WTC11 (cell line): ENCODE measurements at regions not wholly inside any gene's neighbourhood (a gene's known extent, or its start where the extent isn't known, plus 50 kb on each side); places are given as distances from the start of the nearest gene placed in this dataset.

Source experiments
- ATAC-seq: fragments of 200-7000 bp; cut with Tn5 transposase; 2 replicates; pipeline ENCODE4 v1.10.0; 2021; ENCODE audit warnings: mild to moderate bottlenecking, moderate library complexity
- CTCF ChIA-PET: fragments of 300-600 bp; sonication (Branson Sonifier 250); formaldehyde crosslinking; loops from one replicate; lab custom pipeline; 2021; ENCODE audit warnings: antibody characterized with exemption; lab: Charles Lee
- POLR2A ChIA-PET: fragments of 350-600 bp; sonication (Branson Sonifier 250); formaldehyde crosslinking; loops from one replicate; lab custom pipeline; 2021; ENCODE audit warnings: antibody characterized with exemption; lab: Charles Lee
- DNase-seq: peaks from one replicate; pipeline ENCODE4 v3.0.0; 2021; ENCODE audit warnings: low spot score
- H3K27ac Mint-ChIP-seq: 2 replicates; pipeline ENCODE4 v1.8.0; 2021; ENCODE audit warnings: mixed read lengths
- H3K27me3 Mint-ChIP-seq: 2 replicates; pipeline ENCODE4 v1.8.0; 2021; ENCODE audit warnings: low read depth, mild to moderate bottlenecking, moderate library complexity, mixed read lengths
- H3K36me3 Mint-ChIP-seq: 2 replicates; pipeline ENCODE4 v1.8.0; 2021; ENCODE audit warnings: mixed read lengths
- H3K4me1 Mint-ChIP-seq: 2 replicates; pipeline ENCODE4 v1.8.0; 2022; ENCODE audit warnings: mixed read lengths
- H3K4me3 Mint-ChIP-seq: 2 replicates; pipeline ENCODE4 v1.8.0; 2021; ENCODE audit warnings: mild to moderate bottlenecking, moderate library complexity, mixed read lengths
- H3K9me3 Mint-ChIP-seq: 2 replicates; pipeline ENCODE4 v1.8.0; 2021; ENCODE audit warnings: mixed read lengths
- AFF4 ChIP-seq: sonication (generic); formaldehyde crosslinking; IDR thresholded peaks from 2 replicates; pipeline ENCODE4 v1.8.1; 2023; ENCODE audit warnings: mild to moderate bottlenecking, missing genetic modification reagents, borderline replicate concordance
- ATF6 ChIP-seq: sonication (generic); formaldehyde crosslinking; IDR thresholded peaks from 2 replicates; pipeline ENCODE4 v1.8.1; 2023; ENCODE audit warnings: mild to moderate bottlenecking, missing genetic modification reagents
- CTCF ChIP-seq: fragments of 200-600 bp; IDR thresholded peaks from 2 replicates; pipeline ENCODE4 v1.8.0; 2022; ENCODE audit warnings: antibody characterized with exemption
- ERG ChIP-seq: fragments of 250-450 bp; sonication (Bioruptor Pico); IDR thresholded peaks from 2 replicates; pipeline ENCODE4 v1.8.0; 2021; ENCODE audit warnings: mild to moderate bottlenecking
- IRF2 ChIP-seq: sonication (generic); formaldehyde crosslinking; IDR thresholded peaks from 2 replicates; pipeline ENCODE4 v1.8.0; 2022; ENCODE audit warnings: low read depth, missing genetic modification reagents, borderline replicate concordance
- NFYB ChIP-seq: sonication (generic); formaldehyde crosslinking; conservative IDR thresholded peaks from 2 replicates; pipeline ENCODE4 v1.8.0; 2022; ENCODE audit warnings: low read depth, missing genetic modification reagents
- NR2C2 ChIP-seq: sonication (generic); formaldehyde crosslinking; IDR thresholded peaks from 2 replicates; pipeline ENCODE4 v1.8.0; 2022; ENCODE audit warnings: mild to moderate bottlenecking, missing genetic modification reagents
- OVOL2 ChIP-seq: fragments of 250-450 bp; sonication (Bioruptor Pico); IDR thresholded peaks from 2 replicates; pipeline ENCODE4 v1.9.0; 2021; ENCODE audit warnings: mild to moderate bottlenecking, borderline replicate concordance
- PREB ChIP-seq: sonication (generic); formaldehyde crosslinking; IDR thresholded peaks from 2 replicates; pipeline ENCODE4 v1.8.1; 2022; ENCODE audit warnings: mild to moderate bottlenecking, missing genetic modification reagents, moderate library complexity, borderline replicate concordance
- RELA ChIP-seq: sonication (generic); formaldehyde crosslinking; IDR thresholded peaks from 2 replicates; pipeline ENCODE4 v1.8.1; 2022; ENCODE audit warnings: missing genetic modification reagents, mild to moderate bottlenecking, borderline replicate concordance
- TCF7 ChIP-seq: sonication (generic); formaldehyde crosslinking; IDR thresholded peaks from 2 replicates; pipeline ENCODE4 v1.8.0; 2022; ENCODE audit warnings: mild to moderate bottlenecking, low read depth, missing genetic modification reagents, moderate library complexity
- ZBTB21 ChIP-seq: sonication (generic); formaldehyde crosslinking; IDR thresholded peaks from 2 replicates; pipeline ENCODE4 v1.8.1; 2023; ENCODE audit warnings: mild to moderate bottlenecking, missing genetic modification reagents, borderline replicate concordance
- ZNF138 ChIP-seq: sonication (generic); formaldehyde crosslinking; conservative IDR thresholded peaks from 2 replicates; pipeline ENCODE4 v1.8.1; 2022; ENCODE audit warnings: mild to moderate bottlenecking, moderate library complexity, missing genetic modification reagents
- ZSCAN18 ChIP-seq: fragments of 250-450 bp; sonication (Bioruptor Pico); IDR thresholded peaks from 2 replicates; pipeline ENCODE4 v2.1.2; 2022; ENCODE audit warnings: mild to moderate bottlenecking, moderate library complexity

GRCh38 chr12:58443273-58443980 is 476.9 kb downstream of the LRIG3 start:
- ATAC-seq = peak; percentile 93
- Mint-ChIP-seq H3K27me3 (no peaks in the 10 kb centered on the region), H3K27ac (no peak overlapping the region), H3K4me1 (peaks cover 6% of the 10 kb centered on the region), H3K9me3 (0 out of 2 replicates have a peak, but pooled peaks cover 4% of the 10 kb centered on the region), H3K4me3 (no peak overlapping the region), H3K36me3 (no peaks in the 10 kb centered on the region)
- TF ChIP-seq TCF7 (CRISPR knock-in tag) = no peak
- TF ChIP-seq CTCF = peak; percentile 50; the same call in 1 of the 2 replicates
- ChIA-PET POLR2A (interaction anchor here (0.6 kb wide), 1 partner anchor 597 kb away, joined by 6 read pairs; the partner anchor contains the start of gene CTDSP2), CTCF (interaction anchor here (0.6 to 1.7 kb wide), 20 partner anchors 16 to 722 kb away, joined by 3 to 10 read pairs (median 4); no protein-coding TSS in a partner anchor)
- DNase-seq = peak; percentile 29

GRCh38 chr12:58443981-58444371 is 476.3 kb downstream of the LRIG3 start:
- ChIA-PET CTCF (interaction anchor here (0.6 to 1.7 kb wide), 20 partner anchors 16 to 721 kb away, joined by 3 to 10 read pairs (median 4); no protein-coding TSS in a partner anchor), POLR2A (no interaction called here)
- H3K27ac Mint-ChIP-seq = no peak overlapping the region
- H3K27me3 Mint-ChIP-seq = no peaks in the 10 kb centered on the region
- no peak; the same call in 1 of the 2 replicates for ATAC-seq
- DNase-seq = no peak
- 0 out of 2 replicates have a peak, but pooled peaks cover 4% of the 10 kb centered on the region for H3K9me3 Mint-ChIP-seq
- no peak for TF ChIP-seq ZBTB21 (CRISPR knock-in tag)
- no peak for TF ChIP-seq RELA (CRISPR knock-in tag)
- no peak for TF ChIP-seq ATF6
- no peak for TF ChIP-seq PREB
- no peak for TF ChIP-seq IRF2 (CRISPR knock-in tag)
- TF ChIP-seq NR2C2 (CRISPR knock-in tag) = no peak
- no peak for TF ChIP-seq AFF4
- no peak for TF ChIP-seq NFYB (CRISPR knock-in tag)
- no peak for TF ChIP-seq ZSCAN18
- no peak for TF ChIP-seq OVOL2 (CRISPR knock-in tag)
- TF ChIP-seq ZNF138 (CRISPR knock-in tag) = no peak
- no peak for TF ChIP-seq ERG (CRISPR knock-in tag)
- TF ChIP-seq TCF7 (CRISPR knock-in tag) = no peak
- peaks cover 6% of the 10 kb centered on the region for H3K4me1 Mint-ChIP-seq
- no peak overlapping the region for H3K4me3 Mint-ChIP-seq
- H3K36me3 Mint-ChIP-seq = no peaks in the 10 kb centered on the region
